HG02610 (cell line): ENCODE measurements at regions not wholly inside any gene's neighbourhood (a gene's known extent, or its start where the extent isn't known, plus 50 kb on each side); places are given as distances from the start of the nearest gene placed in this dataset.

Experiments
- ATAC-seq: cut with Tn5 transposase; IDR thresholded peaks from one replicate; pipeline ENCODE4 v1.9.1; 2021; ENCODE audit warnings: mild to moderate bottlenecking, moderate library complexity; ENCODE audit not compliant: unreplicated experiment

- no peak for ATAC-seq
Measured at GRCh38 chr2:67689651-67690050, 292.5 kb downstream of the ETAA1 start.

DNA sequence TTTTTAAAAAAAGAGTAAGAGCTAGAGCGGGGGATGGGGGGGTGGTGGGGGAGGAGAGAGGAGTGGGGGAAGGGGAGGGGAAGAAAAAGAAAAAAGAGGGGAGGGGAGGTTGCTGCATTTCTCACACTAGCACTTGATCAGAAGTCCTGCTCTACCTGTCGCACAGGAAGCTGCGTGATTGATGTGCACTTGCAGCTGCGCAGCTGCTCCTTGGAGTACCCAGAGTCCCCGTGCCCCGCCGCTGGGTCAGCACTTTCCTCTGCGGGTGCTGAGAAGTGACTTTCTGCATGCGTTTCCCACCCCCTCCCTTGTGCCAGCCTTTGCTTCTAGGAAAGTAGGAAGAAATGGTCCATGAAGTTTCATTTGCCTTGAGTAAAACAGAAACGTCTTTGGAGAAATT is 297.3 kb downstream of the ETAA1 start:
- no peak for ATAC-seq

DNA sequence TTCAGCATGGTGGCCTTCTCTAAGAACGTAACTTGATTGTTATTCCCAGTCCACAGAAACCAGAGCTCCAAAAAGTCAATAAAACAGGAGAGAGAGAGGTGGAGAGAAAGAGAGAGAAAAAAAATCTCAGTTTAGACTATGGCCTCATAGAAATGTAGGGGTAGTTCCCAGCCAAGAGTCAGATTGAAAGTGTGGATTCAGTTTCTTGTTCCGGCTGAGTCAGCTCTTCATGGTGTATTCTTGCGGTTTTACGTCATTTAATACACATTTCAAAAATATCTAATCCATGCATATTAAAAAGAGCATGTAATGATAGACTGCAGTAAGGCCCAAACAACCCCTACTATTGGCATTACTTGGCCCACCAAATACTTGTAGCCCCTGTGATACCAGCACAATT is 303.9 kb downstream of the ETAA1 start:
- ATAC-seq = no peak

DNA sequence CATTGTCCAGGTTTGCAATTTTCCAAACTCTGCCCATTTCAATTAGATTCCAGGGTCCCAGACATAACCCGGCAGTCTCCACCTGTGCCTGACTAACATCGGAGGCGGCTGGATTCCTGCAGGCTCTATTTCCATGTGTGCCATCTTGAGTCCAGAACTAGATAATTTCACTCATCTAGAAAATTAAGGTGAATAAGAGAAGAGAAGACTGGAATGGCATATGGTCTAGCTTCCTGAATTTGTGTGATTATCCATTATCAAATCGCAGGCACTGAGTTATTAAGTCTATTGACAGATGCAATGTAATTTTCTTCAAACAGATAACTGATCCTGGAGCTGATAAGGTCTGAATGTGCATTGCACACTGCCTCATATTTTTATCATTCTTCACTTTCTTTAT is 305.2 kb downstream of the ETAA1 start:
- ATAC-seq = no peak

DNA sequence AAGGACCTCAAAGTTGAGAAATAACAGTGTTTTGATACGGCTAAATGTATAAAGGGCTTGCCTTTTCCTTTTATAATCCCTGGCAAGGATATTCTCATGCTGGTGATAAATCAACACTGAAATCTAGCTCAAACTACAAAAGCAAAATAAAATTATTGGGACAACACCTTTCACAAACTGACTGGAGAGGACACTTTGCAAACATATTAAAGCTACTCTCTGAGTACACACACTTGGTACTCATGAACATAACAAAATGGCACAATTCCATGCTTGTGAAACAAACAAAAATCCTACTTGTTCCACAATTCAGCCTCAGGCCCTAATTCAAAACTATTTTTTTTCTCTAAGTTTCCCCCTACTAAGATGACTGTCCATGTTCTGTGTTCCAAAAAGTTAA is 305.8 kb downstream of the ETAA1 start:
- no peak for ATAC-seq

DNA sequence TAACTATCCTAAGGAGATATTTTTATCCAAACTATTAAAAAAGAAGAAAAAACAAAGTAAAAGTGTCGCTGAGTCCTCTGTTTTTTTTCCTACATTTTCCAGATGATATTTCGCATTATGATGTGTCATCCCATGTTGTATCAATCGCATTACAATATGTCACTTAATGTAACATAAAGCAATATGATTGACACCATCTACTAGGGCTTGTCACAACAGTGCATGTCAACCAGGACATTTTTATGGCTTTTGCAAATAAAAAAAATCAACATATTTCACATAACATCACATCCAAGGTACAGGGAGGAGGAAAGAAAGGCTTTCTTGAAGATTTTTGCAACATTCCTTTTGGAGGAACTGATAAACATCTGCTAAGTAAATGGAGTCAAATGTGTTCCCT is 308.9 kb downstream of the ETAA1 start:
- no peak for ATAC-seq

- ATAC-seq = no peak
Measured at GRCh38 chr2:67707896-67708295, 310.8 kb downstream of the ETAA1 start.

- ATAC-seq = no peak
Measured at GRCh38 chr2:67709835-67710234, 312.7 kb downstream of the ETAA1 start.

- ATAC-seq = no peak
Measured at GRCh38 chr2:67712484-67712883, 315.4 kb downstream of the ETAA1 start.

DNA sequence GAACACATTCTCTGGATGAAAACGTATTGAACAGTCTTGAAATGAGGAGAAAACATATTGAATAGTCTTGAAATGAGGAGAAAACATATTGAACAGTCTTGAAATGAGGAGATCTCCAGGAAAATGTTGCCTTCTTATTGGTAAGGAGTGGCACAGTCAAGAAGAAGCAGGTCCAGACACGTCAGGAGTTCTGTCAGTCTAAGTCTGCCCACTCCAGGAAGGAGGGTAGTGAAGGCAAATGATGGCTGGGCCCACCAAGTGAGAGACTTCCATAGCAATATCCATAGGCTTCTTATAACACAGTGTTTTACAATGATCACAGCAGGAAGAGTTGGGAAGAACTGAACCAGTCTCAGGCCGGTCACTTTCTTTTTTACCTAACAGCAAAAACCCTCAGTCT is 316.2 kb downstream of the ETAA1 start:
- no peak for ATAC-seq

GRCh38 chr2:67716895-67717396 is 319.8 kb downstream of the ETAA1 start:
- ATAC-seq = no peak

DNA sequence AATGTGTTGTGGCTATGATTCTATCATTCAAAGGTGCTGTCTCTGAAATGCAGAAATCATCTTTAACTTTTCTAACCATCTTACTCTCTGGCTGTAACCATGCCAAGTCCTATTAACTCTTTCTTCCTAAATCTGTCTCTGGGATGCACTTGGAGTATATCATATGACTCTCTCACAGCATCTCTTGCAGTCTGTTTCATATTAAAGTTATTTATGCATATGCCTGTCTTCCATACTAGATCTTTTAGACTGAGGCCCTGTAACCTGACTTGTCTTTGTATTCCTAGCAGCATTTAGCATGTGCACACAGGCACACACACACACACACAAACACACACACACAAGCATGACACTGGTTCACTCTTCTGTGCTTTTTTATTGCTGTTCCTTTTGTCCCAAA is 320.6 kb downstream of the ETAA1 start:
- ATAC-seq = no peak

GRCh38 chr2:67719351-67719750 is 322.2 kb downstream of the ETAA1 start:
- no peak for ATAC-seq

DNA sequence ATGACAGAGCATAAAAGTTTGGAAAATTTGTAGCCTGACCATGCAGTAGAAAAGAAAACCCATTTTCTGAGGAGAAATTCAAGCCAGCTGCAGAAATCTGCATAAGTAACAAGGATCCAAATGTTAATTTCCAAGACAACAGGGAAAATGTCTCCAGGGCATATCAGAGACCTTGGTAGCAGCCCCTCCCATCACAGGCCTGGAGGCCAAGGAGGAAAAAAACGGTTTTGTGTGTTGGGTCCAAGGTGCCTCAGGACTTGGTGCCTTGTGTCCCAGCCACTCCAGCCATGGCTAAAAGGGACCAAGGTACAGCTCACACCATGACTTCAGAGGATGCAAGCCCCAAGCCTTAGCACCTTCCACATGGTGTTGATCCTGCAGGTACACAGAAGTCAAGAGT is 324.4 kb downstream of the ETAA1 start:
- ATAC-seq = no peak

DNA sequence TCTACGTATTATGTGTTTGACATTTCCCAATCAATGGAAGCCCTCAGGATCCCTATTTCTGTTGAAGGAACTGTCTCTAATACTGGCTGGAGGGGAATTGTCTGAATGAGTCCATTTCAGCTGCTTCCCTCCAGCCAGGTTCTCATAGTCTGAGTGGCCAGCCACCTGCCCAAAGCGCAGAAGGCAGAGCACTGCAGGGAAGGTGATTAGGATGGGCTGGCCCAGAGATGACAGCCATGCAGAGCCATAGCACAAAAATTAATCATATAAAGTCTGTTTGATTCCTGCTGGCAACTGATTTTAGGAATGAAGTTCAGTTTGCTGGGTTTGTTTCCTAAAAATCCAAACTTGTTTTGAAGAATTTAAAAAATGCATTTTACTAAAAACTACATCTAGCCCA is 327.1 kb downstream of the ETAA1 start:
- no peak for ATAC-seq

GRCh38 chr2:67725731-67726130 is 328.6 kb downstream of the ETAA1 start:
- no peak for ATAC-seq

DNA sequence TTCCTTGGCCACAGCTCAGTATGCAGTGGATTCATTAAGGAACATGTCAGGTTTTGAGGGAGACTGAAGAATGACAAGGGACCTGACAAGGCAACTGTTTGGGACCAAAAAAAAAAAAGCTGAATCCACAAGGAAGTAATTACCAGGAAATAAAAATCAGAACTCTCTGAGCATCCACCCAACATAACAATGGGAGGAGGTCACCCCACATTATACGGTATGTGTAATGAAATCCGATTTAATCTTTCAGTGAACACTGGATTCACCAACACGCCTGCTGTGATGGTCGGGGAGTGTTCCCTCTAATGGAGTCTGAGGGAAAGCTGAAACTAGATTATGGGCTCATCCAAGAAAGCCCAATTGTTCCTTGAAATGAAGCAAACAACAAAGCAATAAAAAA is 329.3 kb downstream of the ETAA1 start:
- no peak for ATAC-seq

- ATAC-seq = no peak
Measured at GRCh38 chr2:67727131-67727530, 330.0 kb downstream of the ETAA1 start.

DNA sequence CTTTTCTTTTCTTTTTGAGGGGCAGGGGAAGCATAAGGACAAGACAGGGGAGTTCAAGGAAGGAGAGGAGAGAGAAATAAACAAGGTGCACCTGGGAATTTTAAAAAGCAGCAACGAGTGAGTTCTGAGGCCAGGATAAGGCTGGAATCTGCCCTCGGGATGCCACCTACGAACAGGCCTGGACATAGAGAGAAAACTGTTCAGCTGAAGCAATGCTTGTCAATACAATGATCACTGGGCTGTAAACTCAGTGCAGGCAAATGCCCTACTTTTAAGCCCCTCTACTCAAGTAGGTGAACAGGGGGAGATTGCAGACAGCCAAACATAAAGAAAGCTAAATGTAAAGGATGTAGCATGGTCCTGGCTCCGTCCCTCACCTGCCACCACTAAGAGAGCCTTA is 330.5 kb downstream of the ETAA1 start:
- no peak for ATAC-seq

GRCh38 chr2:67729474-67729873 is 332.3 kb downstream of the ETAA1 start:
- no peak for ATAC-seq

- ATAC-seq = no peak
Measured at GRCh38 chr2:67733517-67733916, 329.3 kb downstream of the C1D start.

DNA sequence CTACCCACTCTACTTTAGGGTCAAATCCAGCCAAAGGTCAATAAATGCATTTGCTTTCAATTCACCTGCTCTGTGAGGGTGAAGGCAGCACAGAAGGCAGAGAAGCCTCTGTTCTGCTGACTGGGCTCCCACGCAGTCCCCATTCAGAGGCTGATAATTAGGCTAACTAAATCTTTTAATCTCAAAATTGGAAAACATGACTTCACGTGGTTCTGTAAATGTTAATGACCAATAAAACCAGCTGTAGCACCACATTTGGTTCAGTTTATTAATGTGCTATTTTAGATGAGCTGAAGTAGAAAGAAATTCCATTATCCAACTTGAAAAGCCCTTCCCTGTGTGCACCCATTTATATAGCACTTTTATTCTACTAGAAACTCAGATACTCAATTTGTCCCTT is 310.6 kb downstream of the C1D start:
- ATAC-seq = no peak

DNA sequence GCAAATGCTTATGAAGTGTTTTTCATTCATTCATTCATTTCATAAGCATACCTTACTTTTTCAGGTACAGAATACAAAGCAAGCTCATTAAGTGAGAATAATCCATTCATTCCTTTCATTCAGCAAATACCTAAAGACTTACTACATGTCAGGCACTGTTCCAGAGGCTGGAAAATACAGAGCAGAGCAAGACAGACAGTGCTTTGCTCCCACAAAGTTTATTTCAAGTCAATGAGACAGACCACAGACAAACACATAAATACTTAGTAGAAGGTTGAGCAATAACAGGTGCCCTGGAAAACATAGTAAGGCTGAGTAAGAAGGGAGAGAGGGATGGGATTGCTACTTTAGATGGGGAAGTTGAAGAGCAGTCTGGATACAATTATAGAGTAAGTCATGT is 309.8 kb downstream of the C1D start:
- ATAC-seq = no peak
